Thyroid gland (tissue), 4 donors: ENCODE measurements at regions not wholly inside any gene's neighbourhood (a gene's known extent, or its start where the extent isn't known, plus 50 kb on each side); places are given as distances from the start of the nearest gene placed in this dataset.

Experiments used
- CTCF ChIP-seq, 6 experiments: fragments of 200-600 bp in 3 of 6; fragments of 450-650 bp in 3 of 6; sonication (generic) in 3 of 6; IDR thresholded peaks; one replicate each; pipeline ENCODE4 v1.5.1; 2016 to 2019; ENCODE audit warnings: antibody characterized with exemption in 6 of 6, mild to moderate bottlenecking in 2 of 6, inconsistent platforms in 1 of 6, moderate library complexity in 1 of 6
- POLR2A ChIP-seq, 2 donors: fragments of 450-650 bp; IDR thresholded peaks; one replicate each; pipeline ENCODE4 v1.6.1; 2017; ENCODE audit warnings: antibody characterized with exemption in 2 of 2, mild to moderate bottlenecking in 2 of 2, moderate library complexity in 1 of 2

- TF ChIP-seq CTCF (IDR thresholded peaks at IDR 0.05) = no peak
- TF ChIP-seq POLR2A (IDR thresholded peaks at IDR 0.05) = no peak
Observed at GRCh38 chr10:109487691-109488090, 435.6 kb downstream of the XPNPEP1 start.
